ENCODE measurements at regions not wholly inside any gene's neighbourhood (a gene's known extent, or its start where the extent isn't known, plus 50 kb on each side); places are given as distances from the start of the nearest gene placed in this dataset.

- TF ChIP-seq STAT6 (CRISPR knock-in tag; IDR thresholded peaks at IDR 0.05) (no peak), KHSRP (IDR thresholded peaks at IDR 0.05) (no peak)
Measured at GRCh38 chr2:118183381-118183780, 95.1 kb downstream of the INSIG2 start (continued).

GRCh38 chr2:118179445-118179844 lies 91.2 kb downstream of the INSIG2 start:
- Histone ChIP-seq H3K9me3 (replicated peaks; ENCODE audit: control insufficient read depth, insufficient read depth, low read depth, low read length) (no peaks in the 10 kb centered on the region), H3K27ac (ENCODE audit: extremely low read depth, low read depth, low read length) (no peak overlapping the region), H3K9me1 (ENCODE audit: control insufficient read depth, insufficient read depth, low read length) (no peaks in the 10 kb centered on the region), H3K4me3 (no peak overlapping the region), H3K9ac (ENCODE audit: insufficient read depth in 1 of 2, low read depth in 2 of 2, low read length in 2 of 2) (no peak overlapping the region), H3K4me2 (ENCODE audit: insufficient read depth, low read length) (no peak overlapping the region), H3K36me3 (ENCODE audit: control insufficient read depth, insufficient read depth, low read length) (no peaks in the 10 kb centered on the region), H2AFZ (ENCODE audit: low read depth, low read length) (no peak overlapping the region), H3K27me3 (ENCODE audit: control insufficient read depth in 2 of 2, insufficient read depth in 2 of 2, low read length in 2 of 2) (peaks cover 5 to 19% of the 10 kb centered on the region in 2 experiments; a peak in 4 of 5 replicates), H4K20me1 (replicated peaks; ENCODE audit: control insufficient read depth, insufficient read depth, low read length) (no peaks in the 10 kb centered on the region), H3K4me1 (replicated peaks in 1 of 2; ENCODE audit: control insufficient read depth in 2 of 2, insufficient read depth in 2 of 2, low read length in 2 of 2) (no peaks in the 10 kb centered on the region), H3K79me2 (ENCODE audit: control insufficient read depth, insufficient read depth, low read length) (no peaks in the 10 kb centered on the region)
- in situ Hi-C loops (cut with MboI) = no loop called here
- intact Hi-C loops (cut with micrococcal nuclease) = no loop called here
- ATAC-seq = no peak
- no TSS peak for BruUV-seq (replicated peaks)
- CTCF ChIA-PET (ENCODE audit: low intra/inter-chr PET ratio) = no interaction called here
- no peak for FAIRE-seq
- POLR2A ChIA-PET = interaction anchor here (0.6 kb wide), 1 partner anchor 551 kb away, joined by 3 read pairs; no protein-coding TSS in a partner anchor
- 0% methylated on average over 1 of the region's 1 CpG for WGBS (ENCODE audit: insufficient coverage, low coverage, missing lambda C conversion rate)
- no peak for DNase-seq (ENCODE audit: extremely low read depth in 1 of 4, low spot score in 3 of 4)
- no peak for TF ChIP-seq ZBTB40 (IDR thresholded peaks at IDR 0.05)
- TF ChIP-seq ZBTB40 (CRISPR knock-in tag; IDR thresholded peaks at IDR 0.05) = no peak
- TF ChIP-seq FOXP4 (CRISPR knock-in tag; IDR thresholded peaks at IDR 0.05; ENCODE audit: borderline replicate concordance) = no peak
- TF ChIP-seq MYBL2 (IDR thresholded peaks at IDR 0.05; ENCODE audit: low read depth) = no peak
- TF ChIP-seq MYBL2 (CRISPR knock-in tag; IDR thresholded peaks at IDR 0.05; ENCODE audit: borderline replicate concordance) = no peak
- TF ChIP-seq GATAD2A (IDR thresholded peaks at IDR 0.05) = no peak
- TF ChIP-seq KLF16 (IDR thresholded peaks at IDR 0.05) = no peak

Measured in K562 (cell line).